A673 (cell line): ENCODE measurements at regions not wholly inside any gene's neighbourhood (a gene's known extent, or its start where the extent isn't known, plus 50 kb on each side); places are given as distances from the start of the nearest gene placed in this dataset.

Experiments used
- BruUV-seq: library from RNA; stranded (reverse); fragments of 400-500 nt; replicated peaks from 2 replicates; lab custom pipeline; 2021; lab: Mats Ljungman, UMichigan
- CTCF ChIA-PET: fragments of 300-600 bp; sonication (Branson Sonifier 250); formaldehyde crosslinking; loops from one replicate; lab custom pipeline; 2022; ENCODE audit warnings: antibody characterized with exemption; lab: Charles Lee
- POLR2A ChIA-PET: fragments of 300-600 bp; sonication (Branson Sonifier 250); formaldehyde crosslinking; loops from one replicate; lab custom pipeline; 2022; ENCODE audit warnings: antibody characterized with exemption; ENCODE audit not compliant: low non-redundant PET; lab: Charles Lee
- DNase-seq: peaks from one replicate; pipeline ENCODE4 v3.0.0-alpha.2; 2015; ENCODE audit warnings: low spot score
- H3K27ac ChIP-seq: fragments of 200-600 bp; sonication (generic); 2 replicates; pipeline ENCODE4 v1.5.1; 2016; ENCODE audit warnings: mixed run types, low read depth, mild to moderate bottlenecking, mixed read lengths, antibody characterized with exemption, low read length; ENCODE audit not compliant: poor library complexity, severe bottlenecking
- H3K27me3 ChIP-seq: fragments of 200-600 bp; sonication (generic); replicated peaks from 2 replicates; pipeline ENCODE4 v1.6.1; 2017; ENCODE audit warnings: mixed run types, low read depth, mild to moderate bottlenecking, mixed read lengths, antibody characterized with exemption, low read length; ENCODE audit not compliant: insufficient read depth, poor library complexity
- H3K36me3 ChIP-seq: fragments of 200-600 bp; sonication (generic); 2 replicates; pipeline ENCODE4 v1.6.1; 2016; ENCODE audit warnings: mixed run types, mild to moderate bottlenecking, mixed read lengths, antibody characterized with exemption, low read length; ENCODE audit not compliant: insufficient read depth, poor library complexity, severe bottlenecking
- H3K4me1 ChIP-seq: fragments of 200-600 bp; sonication (generic); 2 replicates; pipeline ENCODE4 v1.6.1; 2017; ENCODE audit warnings: mixed run types, mild to moderate bottlenecking, mixed read lengths, antibody characterized with exemption, low read length; ENCODE audit not compliant: insufficient read depth, poor library complexity, severe bottlenecking
- H3K4me3 ChIP-seq: fragments of 200-600 bp; sonication (generic); 2 replicates; pipeline ENCODE4 v1.5.1; 2016; ENCODE audit warnings: low read depth, mixed run types, mild to moderate bottlenecking, mixed read lengths, low read length; ENCODE audit not compliant: poor library complexity, severe bottlenecking
- H3K9me3 ChIP-seq: fragments of 200-600 bp; sonication (generic); 2 replicates; pipeline ENCODE4 v1.6.1; 2016; ENCODE audit warnings: mixed run types, low read depth, mild to moderate bottlenecking, mixed read lengths, antibody characterized with exemption, low read length; ENCODE audit not compliant: poor library complexity, severe bottlenecking
- EZH2 ChIP-seq: fragments of 200-600 bp; sonication (generic); IDR thresholded peaks from 2 replicates; pipeline ENCODE4 v1.6.1; 2017; ENCODE audit warnings: borderline replicate concordance, low read depth, mild to moderate bottlenecking, mixed read lengths, antibody characterized with exemption, low read length; ENCODE audit not compliant: poor library complexity, severe bottlenecking
- intact Hi-C: fragments of 100-400 bp; cut with micrococcal nuclease; formaldehyde crosslinking; loops from one replicate; pipeline ENCODE4 v1.10.0; 2022; ENCODE audit not compliant: unreplicated experiment
- TF ChIP-seq, protein P1 (sequence below): fragments of 300-800, 200-600 bp; sonication (generic); conservative IDR thresholded peaks from 2 replicates; pipeline ENCODE4 v1.5.1; 2017; ENCODE audit warnings: low read depth, mild to moderate bottlenecking, antibody characterized with exemption, low read length, moderate library complexity, mixed read lengths

DNA sequence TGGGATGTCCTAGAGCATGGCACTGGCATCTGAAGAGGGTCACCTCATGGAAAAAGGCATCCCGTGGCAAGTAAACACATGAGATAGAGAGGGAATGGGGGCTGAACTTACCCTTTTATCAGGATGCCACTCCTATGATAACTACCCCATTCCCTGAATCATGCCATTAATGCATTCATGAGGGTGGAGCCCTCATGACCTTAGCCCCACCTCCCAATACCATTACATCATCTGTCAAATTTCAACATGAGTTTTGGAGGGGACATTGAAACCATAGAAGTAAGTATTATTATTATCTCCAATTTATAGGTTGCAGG lies 65.2 kb downstream of the MTNR1B start:
- no peak overlapping the region for H3K4me3 ChIP-seq
- intact Hi-C loops, result no loop called here
- DNase-seq, result no peak
- no peaks in the 10 kb centered on the region for H3K4me1 ChIP-seq
- no TSS peak for BruUV-seq
- ChIA-PET CTCF (no interaction called here), POLR2A (no interaction called here)
- H3K27me3 ChIP-seq, result peaks cover 6% of the 10 kb centered on the region
- no peaks in the 10 kb centered on the region for H3K9me3 ChIP-seq
- H3K27ac ChIP-seq, result no peak overlapping the region
- TF ChIP-seq, protein P1, sequence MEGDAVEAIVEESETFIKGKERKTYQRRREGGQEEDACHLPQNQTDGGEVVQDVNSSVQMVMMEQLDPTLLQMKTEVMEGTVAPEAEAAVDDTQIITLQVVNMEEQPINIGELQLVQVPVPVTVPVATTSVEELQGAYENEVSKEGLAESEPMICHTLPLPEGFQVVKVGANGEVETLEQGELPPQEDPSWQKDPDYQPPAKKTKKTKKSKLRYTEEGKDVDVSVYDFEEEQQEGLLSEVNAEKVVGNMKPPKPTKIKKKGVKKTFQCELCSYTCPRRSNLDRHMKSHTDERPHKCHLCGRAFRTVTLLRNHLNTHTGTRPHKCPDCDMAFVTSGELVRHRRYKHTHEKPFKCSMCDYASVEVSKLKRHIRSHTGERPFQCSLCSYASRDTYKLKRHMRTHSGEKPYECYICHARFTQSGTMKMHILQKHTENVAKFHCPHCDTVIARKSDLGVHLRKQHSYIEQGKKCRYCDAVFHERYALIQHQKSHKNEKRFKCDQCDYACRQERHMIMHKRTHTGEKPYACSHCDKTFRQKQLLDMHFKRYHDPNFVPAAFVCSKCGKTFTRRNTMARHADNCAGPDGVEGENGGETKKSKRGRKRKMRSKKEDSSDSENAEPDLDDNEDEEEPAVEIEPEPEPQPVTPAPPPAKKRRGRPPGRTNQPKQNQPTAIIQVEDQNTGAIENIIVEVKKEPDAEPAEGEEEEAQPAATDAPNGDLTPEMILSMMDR, result no peak
- no peak for TF ChIP-seq EZH2
- no peaks in the 10 kb centered on the region for H3K36me3 ChIP-seq

DNA sequence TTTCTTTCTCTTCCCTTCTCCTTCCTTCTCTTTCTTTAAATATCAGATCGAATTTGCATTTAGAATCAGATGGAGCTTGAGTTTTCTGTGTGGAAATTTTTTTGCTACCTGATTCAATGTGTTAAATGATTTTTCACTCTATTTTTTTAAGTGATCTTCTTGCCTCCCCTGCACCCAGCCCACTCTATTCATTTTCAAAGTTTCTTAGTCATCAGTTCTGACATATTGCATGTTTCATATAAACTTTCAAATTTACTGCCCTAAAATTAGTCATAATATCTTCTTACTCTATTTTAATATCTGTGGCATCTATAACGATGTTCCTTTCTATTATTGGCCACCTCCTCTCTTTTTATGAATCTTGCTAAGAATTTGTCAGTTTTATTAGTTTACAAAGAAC lies 69.1 kb downstream of the MTNR1B start:
- intact Hi-C loops, result no loop called here
- no peak for DNase-seq
- H3K4me3 ChIP-seq, result no peak overlapping the region
- ChIA-PET POLR2A (no interaction called here), CTCF (no interaction called here)
- TF ChIP-seq EZH2, result no peak
- TF ChIP-seq, protein P1, result no peak
- BruUV-seq, result no TSS peak
- no peaks in the 10 kb centered on the region for H3K4me1 ChIP-seq
- H3K9me3 ChIP-seq, result peaks cover 10% of the 10 kb centered on the region
- no peak overlapping the region for H3K27ac ChIP-seq
- H3K27me3 ChIP-seq, result peaks cover 6% of the 10 kb centered on the region
- H3K36me3 ChIP-seq, result no peaks in the 10 kb centered on the region

DNA sequence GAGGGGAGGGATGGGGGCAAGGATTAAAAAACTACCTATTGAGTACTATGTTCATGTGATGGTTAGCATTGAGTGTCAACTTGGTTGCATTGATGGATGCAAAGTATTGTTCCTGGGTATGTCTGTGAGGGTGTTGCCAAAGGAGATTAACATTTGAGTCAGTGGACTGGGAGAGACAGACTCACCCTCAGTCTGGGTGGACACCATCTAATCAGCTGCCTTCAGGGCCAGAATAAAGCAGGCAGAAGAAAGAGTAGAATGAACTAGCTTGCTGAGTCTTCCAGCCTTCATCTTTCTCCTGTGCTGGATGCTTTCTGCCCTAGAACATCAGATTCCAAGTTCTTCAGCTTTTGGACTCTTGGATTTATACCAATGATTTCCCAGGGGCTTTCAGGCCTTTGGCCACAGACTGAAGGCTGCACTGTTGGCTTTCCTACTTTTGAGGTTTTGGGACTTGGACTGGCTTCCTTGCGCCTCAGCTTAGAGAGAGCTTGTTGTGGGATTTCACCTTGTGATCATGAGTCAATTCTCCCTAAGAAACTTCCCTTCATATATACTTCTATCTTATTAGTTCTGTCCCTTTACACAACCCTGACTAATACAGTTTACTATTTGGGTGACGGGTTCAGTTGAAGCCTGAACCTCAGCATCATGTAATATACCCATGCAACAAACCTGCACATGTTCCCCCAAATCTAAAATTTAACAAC lies 70.2 kb downstream of the MTNR1B start:
- Histone ChIP-seq H3K36me3 (no peaks in the 10 kb centered on the region), H3K27me3 (peaks cover 6% of the 10 kb centered on the region), H3K9me3 (peaks cover 10% of the 10 kb centered on the region), H3K4me3 (no peak overlapping the region), H3K27ac (no peak overlapping the region), H3K4me1 (no peaks in the 10 kb centered on the region)
- TF ChIP-seq EZH2, result no peak
- TF ChIP-seq, protein P1, result no peak
- POLR2A ChIA-PET, result no interaction called here
- DNase-seq, result no peak
- CTCF ChIA-PET, result no interaction called here
- no TSS peak for BruUV-seq
- intact Hi-C loops, result no loop called here
